Effector CD8-positive, alpha-beta T cell (primary cell): ENCODE measurements at regions not wholly inside any gene's neighbourhood (a gene's known extent, or its start where the extent isn't known, plus 50 kb on each side); places are given as distances from the start of the nearest gene placed in this dataset.

Source experiments
- DNase-seq: peaks from one replicate; lab custom pipeline; 2025; lab: John Stamatoyannopoulos, UW

- DNase-seq = no peak
These were observed 53.7 kb upstream of the TRAK1 start for GRCh38 chr3:42037318-42037945.

GRCh38 chr3:42036483-42036823, 54.7 kb upstream of the TRAK1 start:
- DNase-seq = no peak

- DNase-seq = no peak
These were observed 55.2 kb upstream of the TRAK1 start for GRCh38 chr3:42035816-42036482.

GRCh38 chr3:42035007-42035406, 56.1 kb upstream of the TRAK1 start:
- DNase-seq = no peak

GRCh38 chr3:42033741-42034140, 57.4 kb upstream of the TRAK1 start:
- DNase-seq = no peak

GRCh38 chr3:42032693-42033349, 58.3 kb upstream of the TRAK1 start:
- no peak for DNase-seq

- DNase-seq = no peak
These were observed 59.2 kb upstream of the TRAK1 start for GRCh38 chr3:42031808-42032480.

- no peak for DNase-seq
These were observed 62.7 kb upstream of the TRAK1 start for GRCh38 chr3:42028474-42028873.

- DNase-seq = no peak
These were observed 63.6 kb upstream of the TRAK1 start for GRCh38 chr3:42027571-42027970.

GRCh38 chr3:42025370-42026138, 63.7 kb upstream of the ULK4 start:
- no peak for DNase-seq

- no peak for DNase-seq
These were observed 62.9 kb upstream of the ULK4 start for GRCh38 chr3:42024591-42025351.

- DNase-seq = no peak
These were observed 61.5 kb upstream of the ULK4 start for GRCh38 chr3:42023380-42023779.

GRCh38 chr3:42022355-42022754, 60.5 kb upstream of the ULK4 start:
- no peak for DNase-seq

- no peak for DNase-seq
These were observed 58.9 kb upstream of the ULK4 start for GRCh38 chr3:42020684-42021307.

- DNase-seq = no peak
These were observed 58.0 kb upstream of the ULK4 start for GRCh38 chr3:42019953-42020260.

GRCh38 chr3:42019144-42019952, 57.4 kb upstream of the ULK4 start:
- no peak for DNase-seq

- DNase-seq = no peak
These were observed 53.1 kb upstream of the ULK4 start for GRCh38 chr3:42014921-42015533.

- no peak for DNase-seq
These were observed 52.6 kb upstream of the ULK4 start for GRCh38 chr3:42014458-42014920.

GRCh38 chr3:42013691-42014457, 52.0 kb upstream of the ULK4 start:
- no peak for DNase-seq
